Testis (tissue), 2 donors: ENCODE measurements at regions not wholly inside any gene's neighbourhood (a gene's known extent, or its start where the extent isn't known, plus 50 kb on each side); places are given as distances from the start of the nearest gene placed in this dataset.

Source experiments
- CTCF ChIP-seq, 3 experiments: fragments of 450-650 bp in 2 of 3; fragments of 200-600 bp in 1 of 3; sonication (generic) in 1 of 3; IDR thresholded peaks; one replicate each; pipeline ENCODE4 v1.5.1; 2016 to 2019; ENCODE audit warnings: antibody characterized with exemption in 3 of 3, mild to moderate bottlenecking in 2 of 3, moderate library complexity in 1 of 3
- POLR2A ChIP-seq: fragments of 450-650 bp; IDR thresholded peaks from one replicate; pipeline ENCODE4 v1.6.1; 2017; ENCODE audit warnings: antibody characterized with exemption, mild to moderate bottlenecking, moderate library complexity

GRCh38 chr4:111187108-111187507 is 564.2 kb upstream of the PITX2 start:
- TF ChIP-seq CTCF (IDR thresholded peaks at IDR 0.05) = no peak
- TF ChIP-seq POLR2A = no peak
